ENCODE measurements at regions not wholly inside any gene's neighbourhood (a gene's known extent, or its start where the extent isn't known, plus 50 kb on each side); places are given as distances from the start of the nearest gene placed in this dataset.

- CTCF ChIA-PET (ENCODE audit: partially characterized antibody) = interaction anchor here (0.8 to 3.4 kb wide), 4 partner anchors 9 to 29 kb away, joined by 3 to 21 read pairs (median 4); no protein-coding TSS in a partner anchor
Measured at GRCh38 chr12:69059465-69060457, 126.8 kb upstream of the CPM start.

More at GRCh38 chr12:69059465-69060457, 126.8 kb upstream of the CPM start:
- H2AK5ac ChIP-seq (ENCODE audit: low read depth, low read length) = no peak overlapping the region
- DNase-seq (ENCODE audit: low read depth in 1 of 2, low spot score in 2 of 2) = no peak
- no peaks in the 10 kb centered on the region; a peak in 1 of 7 replicates for H3K27me3 ChIP-seq (replicated peaks in 1 of 4; ENCODE audit: control insufficient read depth in 3 of 4, extremely low read depth in 1 of 4, insufficient read depth in 3 of 4, low read length in 3 of 4)
- no peak overlapping the region for H2BK5ac ChIP-seq (ENCODE audit: low read depth, low read length)
- TF ChIP-seq SUZ12 (IDR thresholded peaks at IDR 0.05; ENCODE audit: low read length) (no peak), TAF1 (IDR thresholded peaks at IDR 0.05; ENCODE audit: low read depth, low read length) (no peak), GABPA (IDR thresholded peaks at IDR 0.05; ENCODE audit: borderline replicate concordance, insufficient read depth, low read length) (no peak)
- H2BK12ac ChIP-seq (ENCODE audit: low read depth, low read length) = no peak overlapping the region
- H3K4me1 ChIP-seq (replicated peaks in 1 of 4; ENCODE audit: control insufficient read depth in 3 of 4, insufficient read depth in 4 of 4, low read length in 3 of 4) = peaks cover 0 to 3% (median 1%) of the 10 kb centered on the region in 4 experiments; a peak in 1 of 7 replicates
- no peak overlapping the region for H3K9ac ChIP-seq (replicated peaks in 1 of 4; ENCODE audit: extremely low read depth in 1 of 4, low read depth in 3 of 4, low read length in 3 of 4)
- no peak overlapping the region for H2BK20ac ChIP-seq (ENCODE audit: low read length)
- no peak overlapping the region for H2BK120ac ChIP-seq (replicated peaks; ENCODE audit: low read depth, low read length)
- H3K14ac ChIP-seq (ENCODE audit: insufficient read length) = no peak overlapping the region
- no peaks in the 10 kb centered on the region for H3K79me1 ChIP-seq (ENCODE audit: low read depth, low read length)
- H3K4me3 ChIP-seq (ENCODE audit: extremely low read depth in 1 of 4, insufficient read depth in 2 of 4, low read depth in 3 of 4, low read length in 4 of 4) = no peak overlapping the region
- H4K5ac ChIP-seq (ENCODE audit: insufficient read length, low read depth, low read length) = no peak overlapping the region
- FAIRE-seq = no peak
- 94% methylated on average over 8 of the region's 8 CpGs; no CpG with 5 or more reads in 1 of the 2 experiments for WGBS, 2 experiments (ENCODE audit: extremely low coverage in 1 of 2, insufficient coverage in 1 of 2, insufficient read length in 1 of 2, insufficient replicate concordance in 2 of 2, low coverage in 1 of 2, low lambda C conversion rate in 2 of 2, missing lambda C conversion rate in 1 of 2)
- POLR2A ChIA-PET (ENCODE audit: partially characterized antibody) = no interaction called here
- no peaks in the 10 kb centered on the region for H3K79me2 ChIP-seq (ENCODE audit: control insufficient read depth in 1 of 2, insufficient read depth in 2 of 2, low read length in 2 of 2)
- H3K9me3 ChIP-seq (ENCODE audit: insufficient read depth in 2 of 2, low read depth in 1 of 2, low read length in 1 of 2) = no peaks in the 10 kb centered on the region
- H3K4ac ChIP-seq (replicated peaks; ENCODE audit: insufficient read length, low read depth, low read length) = no peak overlapping the region
- no peak overlapping the region for H3K4me2 ChIP-seq (ENCODE audit: insufficient read depth in 1 of 2, low read depth in 2 of 2, low read length in 2 of 2)
- H2BK15ac ChIP-seq (ENCODE audit: low read length) = peak overlapping the region; percentile 62; the same call in 1 of the 2 replicates
- H4K20me1 ChIP-seq (replicated peaks in 1 of 2; ENCODE audit: control insufficient read depth in 1 of 2, insufficient read depth in 2 of 2, low read length in 2 of 2) = no peaks in the 10 kb centered on the region
- no peak overlapping the region for H3K18ac ChIP-seq (ENCODE audit: extremely low read depth, low read length)
- no peak overlapping the region for H3K27ac ChIP-seq (ENCODE audit: low read depth, low read length)
- H3K36me3 ChIP-seq (ENCODE audit: control insufficient read depth in 2 of 4, insufficient read depth in 4 of 4, low read length in 3 of 4) = no peaks in the 10 kb centered on the region
- no peak overlapping the region for H3K23ac ChIP-seq (ENCODE audit: insufficient read length)
- no peak overlapping the region for H2AFZ ChIP-seq (ENCODE audit: low read length)
- no peak overlapping the region for H4K91ac ChIP-seq (replicated peaks; ENCODE audit: insufficient read length, low read length)
- H4K8ac ChIP-seq (ENCODE audit: extremely low read depth, insufficient read depth, low read length) = no peak overlapping the region
- no peaks in the 10 kb centered on the region for H3K23me2 ChIP-seq (ENCODE audit: low read depth, low read length)
- no peak overlapping the region for H3K56ac ChIP-seq (replicated peaks; ENCODE audit: insufficient read length, low read depth, low read length)
